BJ (cell line): ENCODE measurements at regions not wholly inside any gene's neighbourhood (a gene's known extent, or its start where the extent isn't known, plus 50 kb on each side); places are given as distances from the start of the nearest gene placed in this dataset.

ENCODE experiments used
- CTCF ChIA-PET: fragments of 350-600 bp; formaldehyde crosslinking; extraction: SDS; loops from one replicate; lab custom pipeline; 2021; ENCODE audit warnings: antibody characterized with exemption, inconsistent platforms; lab: Yijun Ruan, JAX
- POLR2A ChIA-PET: fragments of 300-600 bp; sonication (Branson Sonifier 250); formaldehyde crosslinking; extraction: SDS; loops from one replicate; lab custom pipeline; 2021; ENCODE audit warnings: antibody characterized with exemption; lab: Charles Lee
- DNase-seq: peaks from one replicate; pipeline ENCODE4 v3.0.0-alpha.2; 2011; ENCODE audit warnings: low read depth
- H3K27me3 ChIP-seq: 2 replicates; pipeline ENCODE4 v1.6.0; 2011; ENCODE audit warnings: low read length; ENCODE audit not compliant: control insufficient read depth, insufficient read depth
- H3K36me3 ChIP-seq: 2 replicates; pipeline ENCODE4 v1.5.1; 2011; ENCODE audit warnings: low read length; ENCODE audit not compliant: control insufficient read depth, insufficient read depth
- H3K4me3 ChIP-seq: 2 replicates; pipeline ENCODE4 v1.5.1; 2011; ENCODE audit warnings: low read depth, mild to moderate bottlenecking, control low read depth, low read length
- CTCF ChIP-seq: IDR thresholded peaks from 2 replicates; pipeline ENCODE4 v1.5.1; 2011; ENCODE audit warnings: low read depth, mild to moderate bottlenecking, control low read depth, inconsistent platforms, low read length, moderate library complexity; ENCODE audit not compliant: insufficient read depth

GRCh38 chr1:69320757-69321211 is 246.9 kb upstream of the LRRC7 start:
- Histone ChIP-seq H3K27me3 (no peaks in the 10 kb centered on the region), H3K36me3 (no peaks in the 10 kb centered on the region), H3K4me3 (no peak overlapping the region)
- CTCF ChIA-PET = no interaction called here
- no peak for TF ChIP-seq CTCF
- DNase-seq = no peak
- POLR2A ChIA-PET = no interaction called here

DNA sequence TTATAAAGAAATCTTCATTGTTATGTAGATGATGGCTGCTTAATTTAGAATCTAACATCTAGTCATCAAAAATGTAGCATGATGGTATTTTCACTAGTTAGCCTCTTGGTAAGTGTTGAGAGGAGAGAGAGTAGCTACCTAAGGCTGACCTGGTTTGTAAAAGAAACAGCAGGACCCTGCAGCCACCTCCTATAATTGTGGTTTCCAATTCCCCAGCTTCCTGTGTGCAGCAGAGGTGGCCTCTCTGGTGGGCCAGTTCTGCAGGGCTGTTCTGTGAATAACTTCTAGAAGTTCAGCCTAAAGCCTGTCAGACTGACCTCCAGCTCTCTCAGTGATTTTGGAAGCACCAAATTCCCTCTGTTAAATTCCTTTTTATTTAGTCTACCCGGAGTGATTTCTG is 246.4 kb upstream of the LRRC7 start:
- Histone ChIP-seq H3K4me3 (no peak overlapping the region), H3K27me3 (no peaks in the 10 kb centered on the region), H3K36me3 (no peaks in the 10 kb centered on the region)
- DNase-seq = no peak
- TF ChIP-seq CTCF = no peak
- ChIA-PET POLR2A (no interaction called here), CTCF (no interaction called here)

GRCh38 chr1:69328186-69328585 is 239.5 kb upstream of the LRRC7 start:
- no peaks in the 10 kb centered on the region for H3K27me3 ChIP-seq
- H3K36me3 ChIP-seq = no peaks in the 10 kb centered on the region
- ChIA-PET POLR2A (no interaction called here), CTCF (no interaction called here)
- no peak overlapping the region for H3K4me3 ChIP-seq
- DNase-seq = no peak
- no peak for TF ChIP-seq CTCF

DNA sequence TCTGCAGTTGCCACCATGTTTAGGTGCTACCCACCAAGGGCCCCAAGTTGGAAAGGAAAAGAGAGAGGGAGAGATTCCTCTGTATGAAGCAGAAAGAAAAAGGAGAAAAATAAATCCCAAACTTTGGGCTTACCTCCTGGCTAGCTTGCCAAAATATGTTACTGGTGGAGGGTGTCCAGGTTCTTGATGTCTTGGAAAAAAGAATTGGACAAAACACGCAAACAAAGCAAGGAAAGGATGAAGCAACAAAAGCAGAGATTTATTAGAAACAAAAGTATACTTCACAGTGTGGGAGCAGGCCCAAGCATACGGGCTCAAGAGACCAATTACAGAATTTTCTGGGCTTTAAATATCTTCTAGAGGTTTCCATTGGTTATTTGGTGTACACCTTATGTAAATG is 204.5 kb upstream of the LRRC7 start:
- Histone ChIP-seq H3K4me3 (no peak overlapping the region), H3K36me3 (no peaks in the 10 kb centered on the region), H3K27me3 (no peaks in the 10 kb centered on the region)
- ChIA-PET CTCF (no interaction called here), POLR2A (no interaction called here)
- no peak for DNase-seq
- no peak for TF ChIP-seq CTCF

GRCh38 chr1:69373520-69373919 is 194.2 kb upstream of the LRRC7 start:
- H3K36me3 ChIP-seq = no peaks in the 10 kb centered on the region
- no peak for TF ChIP-seq CTCF
- ChIA-PET POLR2A (no interaction called here), CTCF (interaction anchor here (0.6 kb wide), 1 partner anchor 10 kb away, joined by 3 read pairs; no protein-coding TSS in a partner anchor)
- H3K4me3 ChIP-seq = no peak overlapping the region
- DNase-seq = no peak
- no peaks in the 10 kb centered on the region for H3K27me3 ChIP-seq
